Endometrium (tissue), 2 donors: ENCODE measurements at regions not wholly inside any gene's neighbourhood (a gene's known extent, or its start where the extent isn't known, plus 50 kb on each side); places are given as distances from the start of the nearest gene placed in this dataset.
A peak's percentile ranks its signal among the peaks of the same experiment; 100 is the strongest.

Experiments
- FAIRE-seq: peaks from 2 replicates; lab custom pipeline; 2012; peaks lifted over from hg19 to GRCh38; lab: Jason Lieb, UNC
- donor health status: control.
- donor health status: control.

GRCh38 chr4:26073886-26074560, 160.0 kb downstream of the SMIM20 start:
- FAIRE-seq: no peak

GRCh38 chr4:26074712-26075430, 160.9 kb downstream of the SMIM20 start:
- no peak for FAIRE-seq

GRCh38 chr4:26075583-26075982, 161.6 kb downstream of the SMIM20 start:
- peak; percentile 43 for FAIRE-seq

- FAIRE-seq: no peak
Observed at GRCh38 chr4:26076000-26076587, 162.1 kb downstream of the SMIM20 start.

- no peak for FAIRE-seq
Observed at GRCh38 chr4:26076896-26077295, 162.9 kb downstream of the SMIM20 start.

GRCh38 chr4:26077756-26078155, 163.7 kb downstream of the SMIM20 start:
- FAIRE-seq: no peak

- FAIRE-seq: no peak
Observed at GRCh38 chr4:26080870-26081628, 167.0 kb downstream of the SMIM20 start.

- FAIRE-seq: no peak
Observed at GRCh38 chr4:26081795-26082498, 167.9 kb downstream of the SMIM20 start.

GRCh38 chr4:26082565-26082964, 168.5 kb downstream of the SMIM20 start:
- no peak for FAIRE-seq

- FAIRE-seq: no peak
Observed at GRCh38 chr4:26083987-26084386, 170.0 kb downstream of the SMIM20 start.

- FAIRE-seq: no peak
Observed at GRCh38 chr4:26084414-26084813, 170.4 kb downstream of the SMIM20 start.

GRCh38 chr4:26085551-26085950, 171.5 kb downstream of the SMIM20 start:
- FAIRE-seq: no peak

- FAIRE-seq: no peak
Observed at GRCh38 chr4:26086621-26087441, 172.8 kb downstream of the SMIM20 start.

GRCh38 chr4:26088433-26088928, 174.5 kb downstream of the SMIM20 start:
- no peak for FAIRE-seq

GRCh38 chr4:26093551-26093950, 179.5 kb downstream of the SMIM20 start:
- no peak for FAIRE-seq

GRCh38 chr4:26094076-26094475, 180.1 kb downstream of the SMIM20 start:
- FAIRE-seq: no peak

- FAIRE-seq: no peak
Observed at GRCh38 chr4:26094911-26095310, 180.9 kb downstream of the SMIM20 start.

- FAIRE-seq: no peak
Observed at GRCh38 chr4:26099967-26100366, 185.9 kb downstream of the SMIM20 start.

- no peak for FAIRE-seq
Observed at GRCh38 chr4:26101011-26101410, 187.0 kb downstream of the SMIM20 start.

- no peak for FAIRE-seq
Observed at GRCh38 chr4:26104056-26104685, 190.2 kb downstream of the SMIM20 start.
